IPS-NIHi7 (cell line): ENCODE measurements at regions not wholly inside any gene's neighbourhood (a gene's known extent, or its start where the extent isn't known, plus 50 kb on each side); places are given as distances from the start of the nearest gene placed in this dataset.
"Not testable (repeated sequence)": the region's sequence is repeated elsewhere in the genome, so short reads cannot be mapped to it uniquely, and the experiment has no call there.

ENCODE experiments used
- DNase-seq: peaks from one replicate; pipeline ENCODE4 v3.0.0; 2012; ENCODE audit warnings: mixed read lengths; ENCODE audit errors: extremely low spot score

GRCh38 chr17:30686538-30687479 lies 137.7 kb downstream of the CRLF3 start:
- not testable (repeated sequence) for DNase-seq

- DNase-seq = not testable (repeated sequence)
These were observed 142.2 kb downstream of the CRLF3 start for GRCh38 chr17:30682280-30682679.

- not testable (repeated sequence) for DNase-seq
These were observed 143.8 kb downstream of the CRLF3 start for GRCh38 chr17:30680681-30681080.

GRCh38 chr17:30677550-30678249 lies 146.8 kb downstream of the CRLF3 start:
- no peak for DNase-seq

GRCh38 chr17:30675777-30676492 lies 148.6 kb downstream of the CRLF3 start:
- DNase-seq = not testable (repeated sequence)

- DNase-seq = not testable (repeated sequence)
These were observed 155.3 kb downstream of the CRLF3 start for GRCh38 chr17:30669217-30669649.

GRCh38 chr17:30668360-30669181 lies 155.9 kb downstream of the CRLF3 start:
- DNase-seq = not testable (repeated sequence)

- DNase-seq = not testable (repeated sequence)
These were observed 156.7 kb downstream of the CRLF3 start for GRCh38 chr17:30667657-30668359.

- DNase-seq = not testable (repeated sequence)
These were observed 157.4 kb downstream of the CRLF3 start for GRCh38 chr17:30666838-30667656.

- DNase-seq = not testable (repeated sequence)
These were observed 160.6 kb downstream of the CRLF3 start for GRCh38 chr17:30663727-30664455.

GRCh38 chr17:30657148-30657547 lies 167.3 kb downstream of the CRLF3 start:
- DNase-seq = not testable (repeated sequence)

GRCh38 chr17:30653038-30653437 lies 171.5 kb downstream of the CRLF3 start:
- DNase-seq = not testable (repeated sequence)

- DNase-seq = not testable (repeated sequence)
These were observed 172.9 kb downstream of the GOSR1 start for GRCh38 chr17:30650149-30650548.

GRCh38 chr17:30648015-30648620 lies 170.9 kb downstream of the GOSR1 start:
- not testable (repeated sequence) for DNase-seq

- DNase-seq = peak; percentile 11
These were observed 168.7 kb downstream of the GOSR1 start for GRCh38 chr17:30645875-30646274.

- DNase-seq = not testable (repeated sequence)
These were observed 167.5 kb downstream of the GOSR1 start for GRCh38 chr17:30644713-30645112.

GRCh38 chr17:30644287-30644686 lies 167.1 kb downstream of the GOSR1 start:
- DNase-seq = not testable (repeated sequence)

GRCh38 chr17:30641428-30641827 lies 164.2 kb downstream of the GOSR1 start:
- not testable (repeated sequence) for DNase-seq
